ENCODE measurements at regions not wholly inside any gene's neighbourhood (a gene's known extent, or its start where the extent isn't known, plus 50 kb on each side); places are given as distances from the start of the nearest gene placed in this dataset.

DNA sequence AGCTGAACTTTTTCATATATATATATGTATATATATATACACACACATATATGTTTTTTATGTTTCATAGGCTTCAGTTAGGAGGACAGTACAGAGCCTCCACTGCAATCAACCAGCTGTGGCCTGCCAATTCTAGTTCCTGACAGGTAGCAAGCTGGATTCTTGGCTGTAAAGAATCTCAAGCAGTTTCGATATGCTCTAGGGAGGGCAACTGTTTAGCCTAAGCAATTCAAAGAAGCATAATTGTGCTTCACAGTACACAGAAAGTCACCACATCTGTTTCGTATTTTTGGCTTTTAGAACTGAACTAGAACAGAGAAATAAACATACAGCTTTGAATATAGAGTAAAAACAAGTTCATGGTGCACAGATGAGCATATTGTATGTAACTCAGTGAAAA, 152.4 kb upstream of the ARRDC3 start:
- TF ChIP-seq, protein P1, sequence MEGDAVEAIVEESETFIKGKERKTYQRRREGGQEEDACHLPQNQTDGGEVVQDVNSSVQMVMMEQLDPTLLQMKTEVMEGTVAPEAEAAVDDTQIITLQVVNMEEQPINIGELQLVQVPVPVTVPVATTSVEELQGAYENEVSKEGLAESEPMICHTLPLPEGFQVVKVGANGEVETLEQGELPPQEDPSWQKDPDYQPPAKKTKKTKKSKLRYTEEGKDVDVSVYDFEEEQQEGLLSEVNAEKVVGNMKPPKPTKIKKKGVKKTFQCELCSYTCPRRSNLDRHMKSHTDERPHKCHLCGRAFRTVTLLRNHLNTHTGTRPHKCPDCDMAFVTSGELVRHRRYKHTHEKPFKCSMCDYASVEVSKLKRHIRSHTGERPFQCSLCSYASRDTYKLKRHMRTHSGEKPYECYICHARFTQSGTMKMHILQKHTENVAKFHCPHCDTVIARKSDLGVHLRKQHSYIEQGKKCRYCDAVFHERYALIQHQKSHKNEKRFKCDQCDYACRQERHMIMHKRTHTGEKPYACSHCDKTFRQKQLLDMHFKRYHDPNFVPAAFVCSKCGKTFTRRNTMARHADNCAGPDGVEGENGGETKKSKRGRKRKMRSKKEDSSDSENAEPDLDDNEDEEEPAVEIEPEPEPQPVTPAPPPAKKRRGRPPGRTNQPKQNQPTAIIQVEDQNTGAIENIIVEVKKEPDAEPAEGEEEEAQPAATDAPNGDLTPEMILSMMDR (conservative IDR thresholded peaks at IDR 0.05) = no peak
- TF ChIP-seq ZFX (IDR thresholded peaks at IDR 0.05) = no peak
- H3K27ac ChIP-seq = no peak overlapping the region

DNA sequence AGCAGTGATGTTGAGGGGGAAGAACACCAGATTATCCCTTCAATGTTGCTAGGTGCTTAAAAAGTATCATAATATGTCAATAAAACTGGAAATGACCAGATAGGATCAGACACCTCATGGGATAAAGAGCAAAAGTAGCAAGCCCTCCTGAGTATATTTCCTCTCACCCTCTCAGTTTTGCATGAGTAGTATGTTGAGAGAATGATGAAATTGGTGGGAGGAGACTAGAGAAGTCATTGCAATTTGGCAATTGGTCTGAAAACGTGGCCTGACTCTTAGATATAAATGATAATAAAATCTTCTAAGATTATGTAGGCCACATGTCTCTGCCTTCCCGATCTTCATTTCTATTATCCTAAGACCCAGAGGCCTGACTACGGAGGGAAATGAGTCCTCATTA, 151.2 kb upstream of the ARRDC3 start:
- TF ChIP-seq, protein P1 (conservative IDR thresholded peaks at IDR 0.05) = no peak
- no peak for TF ChIP-seq ZFX (IDR thresholded peaks at IDR 0.05)
- no peak overlapping the region for H3K27ac ChIP-seq

DNA sequence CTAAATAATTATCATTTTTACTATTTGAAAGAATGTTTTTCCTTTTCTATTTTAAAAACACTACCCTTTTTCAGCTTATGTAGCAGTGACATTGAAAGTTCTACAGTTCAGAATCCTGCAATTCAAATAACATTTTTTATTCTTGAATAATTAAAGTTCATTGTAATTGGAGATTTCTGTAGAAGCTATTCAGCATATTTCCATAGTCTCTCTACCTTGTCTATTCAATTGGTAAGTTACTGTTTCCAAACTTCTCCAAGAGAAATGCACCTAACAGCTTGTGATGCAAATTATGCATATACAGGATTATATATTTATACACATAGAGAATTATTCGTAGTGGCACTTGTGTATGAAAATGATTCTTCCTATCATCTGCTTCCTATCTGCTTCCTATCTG, 149.7 kb upstream of the ARRDC3 start:
- TF ChIP-seq ZFX (IDR thresholded peaks at IDR 0.05) = no peak
- TF ChIP-seq, protein P1 (conservative IDR thresholded peaks at IDR 0.05) = no peak
- H3K27ac ChIP-seq = no peak overlapping the region

DNA sequence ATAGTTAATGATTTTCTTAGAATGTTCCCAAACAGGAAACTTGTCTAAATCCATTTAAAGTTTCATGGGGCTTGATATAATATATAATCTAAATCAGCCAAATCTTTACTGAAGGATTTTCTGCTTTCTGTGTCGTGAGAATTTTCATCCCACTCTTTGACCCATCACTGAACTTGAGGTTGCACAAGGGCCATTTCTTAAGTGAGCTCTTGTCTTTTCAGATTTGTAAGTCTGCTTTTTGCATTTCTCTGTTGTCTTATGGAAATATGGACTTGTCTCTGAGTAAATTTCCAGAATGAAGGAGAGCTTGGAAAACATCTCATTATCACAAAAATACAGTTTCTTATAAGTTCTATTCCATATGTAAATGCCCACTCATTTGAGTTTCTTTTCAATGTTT, 149.2 kb upstream of the ARRDC3 start:
- no peak for TF ChIP-seq ZFX (IDR thresholded peaks at IDR 0.05)
- TF ChIP-seq, protein P1 (conservative IDR thresholded peaks at IDR 0.05) = no peak
- H3K27ac ChIP-seq = no peak overlapping the region

DNA sequence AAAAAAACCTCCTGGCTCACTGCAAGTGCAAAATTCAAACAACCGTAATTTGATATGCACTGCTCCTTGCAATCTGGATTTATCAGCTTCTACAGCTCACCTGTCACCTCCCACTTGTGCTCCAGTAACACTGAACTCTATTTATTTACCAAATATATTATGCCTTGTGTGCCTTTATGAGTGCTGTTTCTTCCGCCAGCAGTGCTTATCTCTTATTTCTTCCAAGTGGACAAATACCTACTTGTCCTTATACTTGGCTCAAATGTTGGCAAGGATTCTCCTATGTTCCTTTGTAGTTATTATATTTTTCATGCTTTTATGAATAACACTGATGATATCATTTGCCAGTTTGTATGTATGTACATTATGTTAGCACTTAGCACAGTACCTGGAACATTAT, 145.7 kb upstream of the ARRDC3 start:
- TF ChIP-seq ZFX (IDR thresholded peaks at IDR 0.05) = no peak
- TF ChIP-seq, protein P1 (conservative IDR thresholded peaks at IDR 0.05) = no peak
- H3K27ac ChIP-seq = no peak overlapping the region

DNA sequence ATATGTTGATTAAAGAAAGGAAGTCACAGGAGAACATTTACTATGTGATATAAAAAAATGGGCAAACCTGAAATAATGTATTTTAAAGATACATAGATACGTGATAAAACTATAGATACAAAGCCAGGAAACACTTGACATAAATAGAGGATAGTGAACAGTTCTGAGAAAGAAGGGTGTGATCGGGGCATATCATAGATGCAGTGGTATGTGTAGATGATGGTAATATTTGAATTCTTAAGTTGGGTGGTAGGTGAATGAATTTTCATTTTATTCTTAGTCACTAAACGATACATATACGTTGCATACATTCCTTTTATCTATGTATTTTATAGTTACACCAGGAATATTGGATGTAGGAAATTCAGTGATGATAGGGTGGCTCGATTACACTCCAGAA, 138.7 kb upstream of the ARRDC3 start:
- TF ChIP-seq ZFX (IDR thresholded peaks at IDR 0.05) = no peak
- TF ChIP-seq, protein P1 (conservative IDR thresholded peaks at IDR 0.05) = no peak
- no peak overlapping the region for H3K27ac ChIP-seq

DNA sequence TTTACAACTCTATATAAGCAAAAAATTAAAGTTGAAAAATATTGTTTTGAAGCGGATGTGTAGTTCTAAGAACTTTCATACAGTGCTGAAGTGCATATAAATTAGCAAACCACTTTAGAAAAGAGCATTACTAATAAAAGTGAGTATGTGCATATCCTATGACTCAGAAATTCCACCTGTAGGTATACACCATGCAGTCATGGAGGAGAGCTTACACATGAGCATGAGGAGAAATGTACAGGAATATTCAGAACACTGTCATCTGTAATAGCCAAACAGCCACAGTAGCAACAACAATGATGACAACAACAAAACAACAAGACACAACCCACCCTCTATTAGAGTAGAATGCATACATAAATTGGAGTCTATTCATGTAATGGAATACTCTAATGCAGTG, 138.2 kb upstream of the ARRDC3 start:
- TF ChIP-seq, protein P1 (conservative IDR thresholded peaks at IDR 0.05) = no peak
- TF ChIP-seq ZFX (IDR thresholded peaks at IDR 0.05) = no peak
- H3K27ac ChIP-seq = no peak overlapping the region
